ENCODE measurements at regions not wholly inside any gene's neighbourhood (a gene's known extent, or its start where the extent isn't known, plus 50 kb on each side); places are given as distances from the start of the nearest gene placed in this dataset. TPM values are rescaled to one million over a fixed set of nuclear protein-coding genes. Genes with fewer than 3 reads are reported as not detected.

- no peaks in the 10 kb centered on the region; a peak in 1 of 4 replicates for H3K27me3 ChIP-seq (replicated peaks in 1 of 2; ENCODE audit: control insufficient read depth in 2 of 2, insufficient read depth in 2 of 2, low read length in 1 of 2)
- no peaks in the 10 kb centered on the region for H3K9me3 ChIP-seq (replicated peaks; ENCODE audit: control insufficient read depth, insufficient read depth, low read length)
- H2AFZ ChIP-seq (ENCODE audit: control insufficient read depth, low read depth, low read length): no peak overlapping the region
- no peaks in the 10 kb centered on the region for H3K36me3 ChIP-seq (ENCODE audit: control insufficient read depth in 2 of 2, insufficient read depth in 2 of 2, low read length in 1 of 2)
- no peak for ATAC-seq
- RAD21 ChIA-PET (ENCODE audit: unreplicated experiment): no interaction called here
- in situ Hi-C loops (cut with MboI): no loop called here
- SMC1A ChIA-PET (ENCODE audit: uncharacterized antibody, unreplicated experiment): interaction anchor here (1.3 kb wide), 1 partner anchor 49 kb away, joined by 3 read pairs; no protein-coding TSS in a partner anchor
- no peaks in the 10 kb centered on the region for H3K4me1 ChIP-seq (ENCODE audit: control insufficient read depth, insufficient read depth, low read length)
- H3K79me2 ChIP-seq (ENCODE audit: control insufficient read depth, insufficient read depth, low read length): no peaks in the 10 kb centered on the region
- no peak overlapping the region for H3K4me3 ChIP-seq
- intact Hi-C loops (cut with micrococcal nuclease; ENCODE audit: unreplicated experiment): no loop called here
- DNase-seq (ENCODE audit: low read depth, low spot score): no peak
- no peak overlapping the region for H3K9ac ChIP-seq (ENCODE audit: control insufficient read depth, insufficient read depth, low read length)
- POLR2A ChIA-PET: no interaction called here
- BruUV-seq (replicated peaks): no TSS peak
- H3K4me2 ChIP-seq (ENCODE audit: control insufficient read depth, insufficient read depth): no peak overlapping the region
- FAIRE-seq: no peak
- CTCF ChIA-PET: no interaction called here
- H4K20me1 ChIP-seq (ENCODE audit: control insufficient read depth, insufficient read depth): no peaks in the 10 kb centered on the region
- 52% methylated on average over 5 of the region's 5 CpGs for WGBS (ENCODE audit: insufficient coverage, insufficient replicate concordance, low lambda C conversion rate, missing lambda C conversion rate)
- TF ChIP-seq NFIC (IDR thresholded peaks at IDR 0.05; ENCODE audit: low read depth, low read length): no peak
- no peak overlapping the region for H3K27ac ChIP-seq (ENCODE audit: control insufficient read depth, insufficient read depth)
Observed at GRCh38 chr1:218226005-218226404, 59.1 kb upstream of the RRP15 start.

Small RNA genes lying in the stretch of these regions (small RNA-seq; reads per million reads assigned to genes)
- gene RNU1-141P: not detected
